ENCODE measurements at regions not wholly inside any gene's neighbourhood (a gene's known extent, or its start where the extent isn't known, plus 50 kb on each side); places are given as distances from the start of the nearest gene placed in this dataset.

GRCh38 chr4:152269448-152270191, 266.3 kb downstream of the FBXW7 start:
- no peak for ATAC-seq
- Mint-ChIP-seq H3K4me3 (no peak overlapping the region), H3K36me3 (no peaks in the 10 kb centered on the region), H3K9me3 (ENCODE audit: low read depth) (no peaks in the 10 kb centered on the region), H3K4me1 (no peaks in the 10 kb centered on the region), H3K27ac (no peak overlapping the region), H3K27me3 (peaks cover 3% of the 10 kb centered on the region)
- CTCF ChIA-PET, result interaction anchor here (0.6 to 0.7 kb wide), 2 partner anchors 80 to 170 kb away, joined by 3 read pairs; no protein-coding TSS in a partner anchor
- DNase-seq, result no peak

- CTCF ChIA-PET, result interaction anchor here (1.2 kb wide), 2 partner anchors 12 to 369 kb away, joined by 3 read pairs; no protein-coding TSS in a partner anchor
- ATAC-seq (no peak), DNase-seq (no peak)
- peaks cover 3% of the 10 kb centered on the region for H3K27me3 Mint-ChIP-seq
- H3K4me3 Mint-ChIP-seq, result no peak overlapping the region
- H3K36me3 Mint-ChIP-seq, result no peaks in the 10 kb centered on the region
- H3K9me3 Mint-ChIP-seq (ENCODE audit: low read depth), result no peaks in the 10 kb centered on the region
- H3K27ac Mint-ChIP-seq, result no peak overlapping the region
- no peaks in the 10 kb centered on the region for H3K4me1 Mint-ChIP-seq
These were observed 268.1 kb downstream of the FBXW7 start for GRCh38 chr4:152267811-152268210.

GRCh38 chr4:152266831-152267480, 268.9 kb downstream of the FBXW7 start:
- Mint-ChIP-seq H3K4me3 (no peak overlapping the region), H3K9me3 (ENCODE audit: low read depth) (no peaks in the 10 kb centered on the region), H3K36me3 (no peaks in the 10 kb centered on the region), H3K27me3 (peaks cover 3% of the 10 kb centered on the region), H3K4me1 (no peaks in the 10 kb centered on the region), H3K27ac (no peak overlapping the region)
- CTCF ChIA-PET, result interaction anchor here (1.2 kb wide), 1 partner anchor 368 kb away, joined by 3 read pairs; no protein-coding TSS in a partner anchor
- no peak for ATAC-seq
- no peak for DNase-seq

- CTCF ChIA-PET, result no interaction called here
- Mint-ChIP-seq H3K36me3 (no peaks in the 10 kb centered on the region), H3K27ac (no peak overlapping the region), H3K4me3 (no peak overlapping the region), H3K27me3 (peaks cover 6% of the 10 kb centered on the region), H3K4me1 (no peaks in the 10 kb centered on the region), H3K9me3 (ENCODE audit: low read depth) (no peaks in the 10 kb centered on the region)
- ATAC-seq (no peak), DNase-seq (no peak)
These were observed 270.7 kb downstream of the FBXW7 start for GRCh38 chr4:152265149-152265621.

- CTCF ChIA-PET, result no interaction called here
- H3K27ac Mint-ChIP-seq, result no peak overlapping the region
These were observed 271.8 kb downstream of the FBXW7 start for GRCh38 chr4:152264106-152264505.

GRCh38 chr4:152259866-152260265, 276.0 kb downstream of the FBXW7 start:
- H3K9me3 Mint-ChIP-seq (ENCODE audit: low read depth), result peaks cover 4% of the 10 kb centered on the region
- ATAC-seq (no peak), DNase-seq (no peak)
- peaks cover 2% of the 10 kb centered on the region for H3K4me1 Mint-ChIP-seq
- CTCF ChIA-PET, result no interaction called here
- no peak overlapping the region for H3K4me3 Mint-ChIP-seq
- H3K36me3 Mint-ChIP-seq, result peaks cover 5% of the 10 kb centered on the region
- H3K27ac Mint-ChIP-seq, result no peak overlapping the region
- H3K27me3 Mint-ChIP-seq, result peaks cover 3% of the 10 kb centered on the region

More at GRCh38 chr4:152264106-152264505, 271.8 kb downstream of the FBXW7 start:
- Mint-ChIP-seq H3K4me3 (no peak overlapping the region), H3K27me3 (peaks cover 6% of the 10 kb centered on the region), H3K4me1 (no peaks in the 10 kb centered on the region), H3K9me3 (ENCODE audit: low read depth) (peaks cover 4% of the 10 kb centered on the region), H3K36me3 (peaks cover 5% of the 10 kb centered on the region)
- DNase-seq (no peak), ATAC-seq (no peak)

- CTCF ChIA-PET, result no interaction called here
- Mint-ChIP-seq H3K4me1 (peaks cover 7% of the 10 kb centered on the region), H3K9me3 (ENCODE audit: low read depth) (peaks cover 4% of the 10 kb centered on the region), H3K27me3 (peaks cover 9% of the 10 kb centered on the region), H3K27ac (no peak overlapping the region), H3K4me3 (no peak overlapping the region), H3K36me3 (peaks cover 9% of the 10 kb centered on the region)
- DNase-seq, result no peak
- ATAC-seq, result no peak
These were observed 276.8 kb downstream of the FBXW7 start for GRCh38 chr4:152258804-152259708.

- Mint-ChIP-seq H3K4me3 (no peak overlapping the region), H3K27ac (no peak overlapping the region), H3K27me3 (peaks cover 13% of the 10 kb centered on the region), H3K9me3 (ENCODE audit: low read depth) (peaks cover 4% of the 10 kb centered on the region), H3K36me3 (peaks cover 13% of the 10 kb centered on the region), H3K4me1 (peaks cover 7% of the 10 kb centered on the region)
- CTCF ChIA-PET, result no interaction called here
- DNase-seq, result no peak
- no peak for ATAC-seq
These were observed 277.5 kb downstream of the FBXW7 start for GRCh38 chr4:152258391-152258790.

- peaks cover 17% of the 10 kb centered on the region for H3K27me3 Mint-ChIP-seq
- peaks cover 7% of the 10 kb centered on the region for H3K4me1 Mint-ChIP-seq
These were observed 278.3 kb downstream of the FBXW7 start for GRCh38 chr4:152257601-152258066.

GRCh38 chr4:152256996-152257395, 278.9 kb downstream of the FBXW7 start:
- Mint-ChIP-seq H3K27ac (no peak overlapping the region), H3K4me1 (peaks cover 7% of the 10 kb centered on the region), H3K9me3 (ENCODE audit: low read depth) (peaks cover 7% of the 10 kb centered on the region), H3K36me3 (peaks cover 17% of the 10 kb centered on the region), H3K4me3 (no peak overlapping the region), H3K27me3 (peaks cover 21% of the 10 kb centered on the region)
- CTCF ChIA-PET, result interaction anchor here (1.1 kb wide), 1 partner anchor 11 kb away, joined by 3 read pairs; no protein-coding TSS in a partner anchor
- no peak for DNase-seq
- ATAC-seq, result no peak

More at GRCh38 chr4:152257601-152258066, 278.3 kb downstream of the FBXW7 start:
- CTCF ChIA-PET, result no interaction called here
- Mint-ChIP-seq H3K36me3 (peaks cover 16% of the 10 kb centered on the region), H3K27ac (no peak overlapping the region), H3K9me3 (ENCODE audit: low read depth) (peaks cover 7% of the 10 kb centered on the region), H3K4me3 (no peak overlapping the region)
- ATAC-seq, result no peak
- no peak for DNase-seq

GRCh38 chr4:152255437-152255836, 280.5 kb downstream of the FBXW7 start:
- peaks cover 7% of the 10 kb centered on the region for H3K4me1 Mint-ChIP-seq
- CTCF ChIA-PET, result no interaction called here
- H3K9me3 Mint-ChIP-seq (ENCODE audit: low read depth), result peaks cover 7% of the 10 kb centered on the region
- no peak overlapping the region for H3K27ac Mint-ChIP-seq
- DNase-seq, result peak; percentile 92
- peaks cover 17% of the 10 kb centered on the region for H3K36me3 Mint-ChIP-seq
- peaks cover 20% of the 10 kb centered on the region for H3K27me3 Mint-ChIP-seq
- H3K4me3 Mint-ChIP-seq, result no peak overlapping the region
- ATAC-seq, result peak; percentile 99

- CTCF ChIA-PET, result no interaction called here
- H3K4me3 Mint-ChIP-seq, result no peak overlapping the region
- H3K4me1 Mint-ChIP-seq, result peaks cover 10% of the 10 kb centered on the region
- H3K36me3 Mint-ChIP-seq, result peaks cover 4% of the 10 kb centered on the region
- no peak overlapping the region for H3K27ac Mint-ChIP-seq
- DNase-seq, result no peak
- H3K27me3 Mint-ChIP-seq, result peaks cover 22% of the 10 kb centered on the region
- H3K9me3 Mint-ChIP-seq (ENCODE audit: low read depth), result peaks cover 3% of the 10 kb centered on the region
- ATAC-seq, result no peak
These were observed 287.5 kb downstream of the FBXW7 start for GRCh38 chr4:152248347-152248746.

All from activated CD8-positive, alpha-beta memory T cell treated with anti-CD3 and anti-CD28 coated beads, Interleukin-2, amount 10 ng/mL, durations not matched to agents 7 days and 5 days (primary cell).